ENCODE measurements at regions not wholly inside any gene's neighbourhood (a gene's known extent, or its start where the extent isn't known, plus 50 kb on each side); places are given as distances from the start of the nearest gene placed in this dataset.

- TF ChIP-seq, protein P1, sequence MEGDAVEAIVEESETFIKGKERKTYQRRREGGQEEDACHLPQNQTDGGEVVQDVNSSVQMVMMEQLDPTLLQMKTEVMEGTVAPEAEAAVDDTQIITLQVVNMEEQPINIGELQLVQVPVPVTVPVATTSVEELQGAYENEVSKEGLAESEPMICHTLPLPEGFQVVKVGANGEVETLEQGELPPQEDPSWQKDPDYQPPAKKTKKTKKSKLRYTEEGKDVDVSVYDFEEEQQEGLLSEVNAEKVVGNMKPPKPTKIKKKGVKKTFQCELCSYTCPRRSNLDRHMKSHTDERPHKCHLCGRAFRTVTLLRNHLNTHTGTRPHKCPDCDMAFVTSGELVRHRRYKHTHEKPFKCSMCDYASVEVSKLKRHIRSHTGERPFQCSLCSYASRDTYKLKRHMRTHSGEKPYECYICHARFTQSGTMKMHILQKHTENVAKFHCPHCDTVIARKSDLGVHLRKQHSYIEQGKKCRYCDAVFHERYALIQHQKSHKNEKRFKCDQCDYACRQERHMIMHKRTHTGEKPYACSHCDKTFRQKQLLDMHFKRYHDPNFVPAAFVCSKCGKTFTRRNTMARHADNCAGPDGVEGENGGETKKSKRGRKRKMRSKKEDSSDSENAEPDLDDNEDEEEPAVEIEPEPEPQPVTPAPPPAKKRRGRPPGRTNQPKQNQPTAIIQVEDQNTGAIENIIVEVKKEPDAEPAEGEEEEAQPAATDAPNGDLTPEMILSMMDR (conservative IDR thresholded peaks at IDR 0.05 in 1 of 2, IDR thresholded peaks at IDR 0.05 in 1 of 2; ENCODE audit: low read depth in 1 of 2, low read length in 2 of 2): no peak
- no peak for TF ChIP-seq EZH2 (IDR thresholded peaks at IDR 0.05; ENCODE audit: low read length, missing control alignments)
These were observed 229.2 kb upstream of the INTU start for GRCh38 chr4:127403471-127404084.

All from fibroblast of lung (primary cell).